ENCODE measurements at regions not wholly inside any gene's neighbourhood (a gene's known extent, or its start where the extent isn't known, plus 50 kb on each side); places are given as distances from the start of the nearest gene placed in this dataset.

DNA sequence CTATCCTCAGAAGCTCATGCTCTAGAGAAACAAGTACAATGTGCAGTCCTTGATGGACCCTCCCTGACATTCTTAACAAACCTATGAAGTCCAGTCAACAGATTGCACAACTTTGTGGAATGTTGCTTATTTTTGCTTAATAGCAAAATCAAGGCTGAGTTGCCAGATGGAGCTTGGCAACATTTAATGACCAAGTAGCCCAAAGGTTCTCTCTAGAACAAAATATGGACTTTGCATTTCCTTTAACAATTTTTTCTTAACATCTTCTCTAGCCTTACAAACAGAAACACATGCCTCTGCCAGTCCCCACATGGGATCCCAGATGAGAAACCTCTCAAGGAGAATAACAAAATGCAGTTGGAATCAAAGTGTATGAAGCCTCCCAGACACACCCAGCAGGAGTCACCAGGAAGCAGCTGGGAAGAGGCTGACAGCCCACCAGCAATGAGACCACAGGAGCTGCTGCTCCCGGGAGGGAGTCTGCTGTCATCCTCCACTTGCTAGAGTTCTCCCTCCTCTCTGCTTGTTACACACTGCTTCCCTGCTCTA, 422.5 kb upstream of the CDIN1 start:
- peak in 1 of 2 experiments; percentile 31 for DNase-seq
- intact Hi-C loops (cut with micrococcal nuclease; ENCODE audit: unreplicated experiment): no loop called here

GRCh38 chr15:36160351-36160750, 419.1 kb upstream of the CDIN1 start:
- Mint-ChIP-seq H3K27ac (ENCODE audit: unreplicated experiment) (no peak overlapping the region), H3K4me1 (ENCODE audit: low read depth, unreplicated experiment) (peaks cover 8% of the 10 kb centered on the region), H3K9me3 (ENCODE audit: unreplicated experiment) (no peaks in the 10 kb centered on the region), H3K27me3 (ENCODE audit: insufficient read depth, unreplicated experiment) (no peaks in the 10 kb centered on the region), H3K36me3 (ENCODE audit: insufficient read depth, unreplicated experiment) (no peaks in the 10 kb centered on the region), H3K4me3 (ENCODE audit: unreplicated experiment) (no peak overlapping the region)
- ChIA-PET CTCF (no interaction called here), POLR2A (no interaction called here)
- intact Hi-C loops (cut with micrococcal nuclease; ENCODE audit: unreplicated experiment): no loop called here
- Histone ChIP-seq H3K9me3 (no peaks in the 10 kb centered on the region), H3K27me3 (replicated peaks; ENCODE audit: control insufficient read depth, insufficient read depth, low read length) (no peaks in the 10 kb centered on the region), H3K4me3 (ENCODE audit: low read depth, low read length) (no peak overlapping the region), H3K36me3 (ENCODE audit: control insufficient read depth, insufficient read depth, low read length) (no peaks in the 10 kb centered on the region), H3K4me1 (peaks cover 11% of the 10 kb centered on the region)
- no peak for TF ChIP-seq CTCF (IDR thresholded peaks at IDR 0.05; ENCODE audit: insufficient read depth in 1 of 2, low read depth in 1 of 2, low read length in 1 of 2, severe bottlenecking in 1 of 2, unreplicated experiment in 1 of 2)
- BruUV-seq (replicated peaks): no TSS peak
- no peak for DNase-seq

More for the DNA sequence above, 422.5 kb upstream of the CDIN1 start:
- POLR2A ChIA-PET: no interaction called here
- H3K4me3 Mint-ChIP-seq (ENCODE audit: unreplicated experiment): peak overlapping the region; percentile 18
- no peaks in the 10 kb centered on the region for H3K36me3 Mint-ChIP-seq (ENCODE audit: insufficient read depth, unreplicated experiment)
- no peak overlapping the region for H3K4me3 ChIP-seq (ENCODE audit: low read depth, low read length)
- CTCF ChIA-PET: no interaction called here
- no peaks in the 10 kb centered on the region for H3K9me3 Mint-ChIP-seq (ENCODE audit: unreplicated experiment)
- no peaks in the 10 kb centered on the region for H3K27me3 ChIP-seq (replicated peaks; ENCODE audit: control insufficient read depth, insufficient read depth, low read length)
- H3K4me1 ChIP-seq: peaks cover 11% of the 10 kb centered on the region
- TF ChIP-seq CTCF (IDR thresholded peaks at IDR 0.05; ENCODE audit: insufficient read depth in 1 of 2, low read depth in 1 of 2, low read length in 1 of 2, severe bottlenecking in 1 of 2, unreplicated experiment in 1 of 2): no peak
- peaks cover 8% of the 10 kb centered on the region for H3K4me1 Mint-ChIP-seq (ENCODE audit: low read depth, unreplicated experiment)
- H3K9me3 ChIP-seq: no peaks in the 10 kb centered on the region
- no peak overlapping the region for H3K27ac Mint-ChIP-seq (ENCODE audit: unreplicated experiment)
- no peaks in the 10 kb centered on the region for H3K27me3 Mint-ChIP-seq (ENCODE audit: insufficient read depth, unreplicated experiment)
- H3K36me3 ChIP-seq (ENCODE audit: control insufficient read depth, insufficient read depth, low read length): no peaks in the 10 kb centered on the region
- BruUV-seq (replicated peaks): no TSS peak

GRCh38 chr15:36161108-36161507, 418.3 kb upstream of the CDIN1 start:
- TF ChIP-seq CTCF (IDR thresholded peaks at IDR 0.05; ENCODE audit: insufficient read depth in 1 of 2, low read depth in 1 of 2, low read length in 1 of 2, severe bottlenecking in 1 of 2, unreplicated experiment in 1 of 2): no peak
- Mint-ChIP-seq H3K36me3 (ENCODE audit: insufficient read depth, unreplicated experiment) (no peaks in the 10 kb centered on the region), H3K4me1 (ENCODE audit: low read depth, unreplicated experiment) (peaks cover 8% of the 10 kb centered on the region), H3K27me3 (ENCODE audit: insufficient read depth, unreplicated experiment) (no peaks in the 10 kb centered on the region), H3K27ac (ENCODE audit: unreplicated experiment) (no peak overlapping the region), H3K9me3 (ENCODE audit: unreplicated experiment) (no peaks in the 10 kb centered on the region), H3K4me3 (ENCODE audit: unreplicated experiment) (no peak overlapping the region)
- CTCF ChIA-PET: no interaction called here
- POLR2A ChIA-PET: no interaction called here
- no peak for DNase-seq
- Histone ChIP-seq H3K4me3 (ENCODE audit: low read depth, low read length) (no peak overlapping the region), H3K36me3 (ENCODE audit: control insufficient read depth, insufficient read depth, low read length) (no peaks in the 10 kb centered on the region), H3K9me3 (no peaks in the 10 kb centered on the region), H3K27me3 (replicated peaks; ENCODE audit: control insufficient read depth, insufficient read depth, low read length) (no peaks in the 10 kb centered on the region), H3K4me1 (peaks cover 11% of the 10 kb centered on the region)
- BruUV-seq (replicated peaks): no TSS peak
- intact Hi-C loops (cut with micrococcal nuclease; ENCODE audit: unreplicated experiment): no loop called here

Data from Caco-2 (cell line).